ENCODE measurements at regions not wholly inside any gene's neighbourhood (a gene's known extent, or its start where the extent isn't known, plus 50 kb on each side); places are given as distances from the start of the nearest gene placed in this dataset.
"Not testable (repeated sequence)": the region's sequence is repeated elsewhere in the genome, so short reads cannot be mapped to it uniquely, and the experiment has no call there.

DNA sequence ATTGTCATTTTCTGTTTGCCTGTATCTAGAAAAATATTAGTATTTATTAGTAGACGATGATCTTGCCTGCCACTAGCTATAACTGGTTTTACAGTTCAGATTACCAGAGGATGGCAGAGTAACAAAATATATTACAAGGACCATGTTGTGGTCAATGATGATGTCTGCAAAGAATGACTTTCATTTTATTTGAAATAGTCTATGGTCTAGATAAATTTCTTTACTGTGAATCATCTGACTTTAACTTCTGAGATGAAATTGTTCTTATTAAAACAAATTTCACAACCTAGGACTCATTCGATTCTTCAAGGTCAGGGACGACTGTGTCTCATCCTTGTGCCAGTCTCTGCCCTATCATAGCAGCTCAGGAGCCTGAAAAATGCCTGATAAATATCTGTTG lies 637.8 kb upstream of the KLF12 start:
- no peak for DNase-seq

DNA sequence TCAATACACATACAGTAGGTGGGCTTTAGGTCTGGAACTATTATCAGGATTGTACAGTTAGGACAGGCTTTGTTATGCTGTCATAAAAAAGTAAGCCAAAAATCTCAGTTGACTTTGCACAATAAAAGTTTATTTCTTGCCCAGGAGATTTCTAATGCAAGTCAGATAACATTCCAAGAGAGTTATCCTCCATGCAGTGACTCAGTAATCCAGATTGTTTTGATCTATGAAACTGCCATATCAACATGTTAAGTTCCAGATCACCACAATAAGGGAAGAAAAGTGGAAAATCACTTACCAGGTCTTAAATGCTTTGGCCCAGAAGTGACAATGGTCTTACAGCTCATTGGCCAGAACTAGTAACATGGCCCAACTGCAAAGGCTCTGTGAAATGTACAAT lies 636.2 kb upstream of the KLF12 start:
- no peak for DNase-seq

DNA sequence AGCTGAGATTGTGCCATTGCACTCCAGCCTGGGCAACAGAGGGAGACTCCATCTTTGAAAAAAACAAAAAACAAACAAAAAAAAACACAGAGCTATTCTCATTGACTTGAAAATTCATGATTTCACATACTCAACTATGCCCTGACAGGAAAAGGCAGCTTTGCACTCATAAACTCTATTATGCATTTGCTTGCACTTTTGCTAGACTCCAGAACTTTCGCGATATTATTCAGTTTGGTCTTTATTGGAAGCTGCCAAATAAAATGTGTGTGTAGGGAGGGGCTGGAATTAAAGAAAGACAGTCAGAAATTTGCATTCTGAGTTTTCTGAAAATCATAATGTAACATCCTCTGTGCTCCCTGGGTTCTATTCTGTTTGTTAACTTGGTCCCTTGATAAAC lies 635.1 kb upstream of the KLF12 start:
- DNase-seq: no peak

DNA sequence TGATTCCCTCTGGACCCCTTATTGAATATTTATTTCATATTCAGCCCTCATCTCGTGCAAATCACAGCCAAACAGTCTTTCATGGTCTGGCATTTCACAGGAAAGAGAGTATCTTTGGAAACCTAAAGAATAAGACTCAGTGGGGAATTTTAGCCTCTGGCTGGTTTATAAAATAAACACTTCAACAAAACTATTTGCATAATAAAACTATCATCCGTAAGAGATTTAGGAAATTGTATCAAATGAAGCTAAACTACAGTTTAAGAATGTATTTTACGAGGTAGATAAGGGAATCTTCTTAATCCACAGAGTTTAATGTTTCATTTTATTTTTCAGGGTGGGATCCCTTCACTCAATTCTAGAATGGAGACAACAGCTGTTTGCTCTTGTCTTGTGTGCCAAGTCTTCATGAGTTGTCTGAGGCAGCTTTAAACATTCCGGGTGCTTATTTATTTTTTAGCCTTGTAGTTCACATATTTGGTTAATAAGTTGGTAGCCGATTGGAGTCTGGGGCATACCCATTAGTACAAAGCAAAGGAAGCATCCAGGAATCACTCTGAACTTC lies 634.4 kb upstream of the KLF12 start:
- no peak for DNase-seq

DNA sequence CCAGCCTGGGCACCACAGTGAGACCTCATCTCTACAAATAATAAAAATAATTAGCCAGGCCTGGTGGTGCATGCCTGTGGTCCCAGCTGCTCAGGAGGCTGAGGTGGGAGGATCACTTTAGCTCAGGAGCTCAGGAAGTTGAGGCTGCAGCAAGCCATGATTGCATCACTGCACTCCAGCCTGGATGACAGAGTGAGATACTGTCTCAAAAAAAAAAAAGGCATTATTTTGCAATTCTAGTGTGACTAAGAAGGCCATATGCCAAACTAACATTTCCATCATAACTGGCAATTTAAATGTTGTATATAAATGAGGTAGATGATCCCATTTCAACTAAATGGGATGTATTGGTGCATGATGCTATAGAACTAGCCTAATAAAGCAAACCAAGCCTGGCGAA lies 632.8 kb upstream of the KLF12 start:
- DNase-seq: no peak

GRCh38 chr13:74765955-74766354 lies 631.8 kb upstream of the KLF12 start:
- no peak for DNase-seq

DNA sequence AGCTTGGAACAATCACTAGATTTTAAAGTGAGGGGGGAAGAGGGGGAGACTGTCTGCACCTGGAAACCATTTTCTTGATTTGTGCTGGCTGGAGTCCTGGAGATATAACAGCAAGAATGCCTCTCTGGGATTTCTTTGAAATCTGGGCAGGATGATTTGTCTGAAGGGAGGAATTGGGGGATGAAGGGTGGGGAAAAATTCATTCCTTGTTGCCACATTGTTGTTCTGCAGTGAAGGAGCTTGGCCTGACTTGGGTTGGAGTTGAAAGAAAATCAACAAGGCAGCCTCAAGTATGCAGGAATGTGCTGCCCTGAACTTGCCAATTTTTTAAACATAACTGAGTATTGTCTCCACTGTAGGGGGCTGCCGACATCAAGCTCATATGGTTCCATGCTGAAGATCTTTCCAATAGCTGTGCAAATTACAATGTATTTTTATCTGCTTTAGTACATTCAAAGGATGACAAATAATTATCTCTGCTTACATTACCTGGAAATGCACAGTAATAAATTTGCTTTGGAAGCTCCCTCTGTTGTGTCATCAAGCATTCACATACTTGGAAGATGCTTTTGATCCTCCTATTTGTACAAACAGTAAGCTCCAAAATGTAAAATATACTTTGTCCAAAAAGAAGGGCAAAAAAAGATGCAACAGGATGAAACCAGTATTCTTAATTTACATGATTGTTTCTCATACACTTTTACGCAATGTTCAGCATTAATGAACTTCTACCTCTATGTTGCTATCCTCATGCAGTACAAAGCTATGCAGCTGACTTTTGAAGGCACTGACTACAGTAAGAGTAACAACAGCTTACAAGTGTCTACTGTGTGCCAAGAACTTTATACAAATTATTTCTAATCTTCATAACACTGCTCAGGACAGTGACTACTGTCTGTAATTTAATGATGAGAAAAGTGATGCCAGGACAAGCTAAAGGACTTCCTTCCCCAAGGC lies 627.9 kb upstream of the KLF12 start:
- no peak for DNase-seq

- no peak for DNase-seq
Measured at GRCh38 chr13:74758188-74758587, 624.0 kb upstream of the KLF12 start.

DNA sequence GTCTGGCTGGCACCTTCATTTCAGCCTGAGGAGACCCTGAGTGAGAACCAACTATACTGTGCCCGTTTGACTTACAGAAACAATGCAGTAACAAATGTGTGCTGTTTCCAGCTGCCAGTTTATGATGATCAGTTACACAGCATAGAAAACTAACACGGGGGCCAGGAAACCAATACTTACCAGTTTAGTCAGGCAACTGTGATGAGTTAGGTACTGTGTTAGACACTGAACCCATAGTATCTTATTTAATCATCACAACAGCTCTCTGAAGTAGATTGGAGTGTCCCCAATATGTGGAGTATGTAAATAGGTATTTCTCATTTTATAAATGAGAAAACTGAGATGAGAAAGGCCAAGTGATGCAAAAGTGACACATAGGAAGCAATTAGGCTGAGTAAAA lies 620.9 kb upstream of the KLF12 start:
- no peak for DNase-seq

DNA sequence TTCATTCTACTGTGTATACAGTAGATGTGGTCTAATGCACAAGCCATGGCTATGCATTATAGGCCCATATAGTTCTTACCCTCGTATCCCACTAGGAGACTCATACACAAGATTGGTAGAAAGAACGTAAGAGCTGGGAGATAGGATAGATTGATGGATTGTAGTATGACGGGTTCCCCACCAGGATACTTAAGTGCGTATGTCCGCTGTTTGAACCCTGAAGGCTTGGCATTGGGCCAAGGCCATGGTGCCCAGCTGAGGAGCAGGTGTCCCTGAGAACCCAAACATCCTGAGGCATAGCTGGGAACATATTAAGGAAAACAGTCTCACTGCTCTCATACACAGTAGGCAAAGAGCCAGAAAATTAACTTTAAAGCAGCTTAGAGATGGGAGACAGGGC lies 617.5 kb upstream of the KLF12 start:
- DNase-seq: no peak

GRCh38 chr13:74747186-74747955 lies 613.2 kb upstream of the KLF12 start:
- DNase-seq: no peak

GRCh38 chr13:74743992-74744391 lies 609.8 kb upstream of the KLF12 start:
- no peak for DNase-seq

DNA sequence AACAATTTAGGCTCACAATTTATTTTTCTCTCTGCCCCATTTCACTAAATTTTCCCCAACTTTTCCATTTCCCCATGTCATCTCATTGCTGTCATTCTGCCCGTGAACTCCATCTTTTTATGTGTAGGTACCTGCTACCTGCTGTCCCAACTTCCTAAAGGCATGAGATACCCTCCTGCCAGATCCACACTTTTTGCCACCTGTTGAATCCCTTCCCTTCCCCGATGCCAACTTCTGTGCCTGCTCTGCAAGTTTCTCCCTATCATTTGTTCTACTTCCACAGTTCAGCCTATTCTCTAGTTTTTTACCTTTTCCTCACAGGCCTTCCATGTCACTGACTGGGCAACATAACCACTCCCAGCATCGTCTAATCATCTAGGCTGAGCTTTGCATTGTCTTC lies 607.5 kb upstream of the KLF12 start:
- DNase-seq: no peak

DNA sequence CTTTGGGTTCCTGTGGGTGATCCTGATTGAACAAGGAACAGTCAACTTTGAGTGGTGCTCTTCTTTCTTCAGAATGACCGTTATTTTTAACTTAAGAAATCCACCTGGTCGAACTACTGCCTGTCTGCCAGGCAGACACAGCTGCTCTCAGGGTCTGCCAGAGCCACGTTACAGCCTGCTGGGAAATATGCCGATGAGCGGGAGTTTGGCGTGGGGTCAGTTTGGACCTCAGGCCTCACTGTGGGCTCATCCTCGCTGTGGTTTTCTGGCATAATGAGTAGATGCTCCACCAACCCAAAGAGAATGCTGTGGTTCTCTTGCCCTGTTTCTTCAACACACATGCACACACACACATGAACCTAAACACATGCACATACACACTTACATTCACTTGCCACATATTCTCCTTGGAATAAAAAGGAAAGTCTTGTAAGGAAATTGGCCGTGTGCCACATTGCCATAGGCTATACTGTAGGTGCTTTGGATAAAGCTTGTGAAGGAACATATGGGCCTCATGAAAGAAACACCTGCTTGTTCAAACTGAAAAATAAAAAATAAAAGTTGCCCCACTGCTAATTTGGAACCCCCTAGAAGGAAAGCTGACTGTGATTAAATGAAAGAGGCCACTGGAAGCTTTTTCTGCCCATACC lies 598.7 kb upstream of the KLF12 start:
- DNase-seq: no peak

GRCh38 chr13:74731731-74732130 lies 597.5 kb upstream of the KLF12 start:
- DNase-seq: no peak

DNA sequence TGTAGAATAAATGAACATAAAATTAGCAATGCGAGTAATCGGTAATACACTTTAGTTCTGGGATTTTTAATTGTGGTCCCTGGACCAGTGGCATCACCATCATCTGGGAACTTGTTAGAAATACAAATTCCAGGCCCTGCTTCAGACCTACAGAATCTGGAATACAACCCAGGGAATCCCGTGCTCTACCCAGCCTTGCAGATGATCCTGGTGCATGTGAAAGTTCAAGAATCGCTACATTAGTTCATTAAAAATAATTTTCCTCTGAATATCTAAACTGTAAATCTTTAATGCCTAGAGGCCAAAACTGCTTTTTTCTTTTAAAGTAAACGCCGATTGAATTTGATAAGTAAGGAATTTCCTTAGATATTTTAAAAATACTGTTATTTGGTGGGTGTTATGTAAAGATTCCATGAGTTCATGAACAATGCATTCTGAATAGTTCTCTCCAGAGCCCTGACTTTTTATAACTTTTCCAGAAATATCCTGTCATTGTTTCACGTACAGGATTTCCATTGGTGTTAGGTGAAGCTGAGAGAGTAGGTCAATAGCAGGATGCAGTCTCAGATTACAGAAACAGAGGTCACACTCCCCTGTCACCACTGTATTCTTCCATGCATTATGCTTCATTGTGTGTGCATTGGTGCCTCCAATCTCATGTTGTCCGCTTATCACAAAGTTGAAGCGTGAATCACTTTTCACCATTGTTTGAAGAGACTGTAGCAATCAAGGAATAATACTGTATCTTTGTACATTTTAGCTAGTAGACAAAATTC lies 596.5 kb upstream of the KLF12 start:
- DNase-seq: no peak

DNA sequence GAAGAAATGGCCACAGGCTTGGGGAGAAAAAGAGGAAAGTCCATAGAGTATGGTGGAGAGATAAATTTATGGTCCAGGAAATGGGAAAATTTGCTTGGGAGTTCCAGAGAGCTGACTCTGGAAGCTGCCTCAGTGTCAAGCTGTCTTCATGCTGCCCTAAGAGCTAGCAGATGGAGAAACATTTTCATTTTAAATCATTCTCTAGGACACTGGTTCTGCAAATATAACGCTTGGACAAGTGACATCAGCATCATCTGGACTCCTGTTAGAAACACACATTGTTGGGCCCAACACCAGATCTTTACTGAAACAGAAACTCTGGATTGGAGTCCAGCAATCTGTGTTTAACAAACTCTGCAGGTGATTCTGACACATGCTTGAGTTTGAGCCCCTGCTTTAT lies 592.0 kb upstream of the KLF12 start:
- no peak for DNase-seq

GRCh38 chr13:74718232-74718842 lies 584.1 kb upstream of the KLF12 start:
- DNase-seq: not testable (repeated sequence)

- DNase-seq: no peak
Measured at GRCh38 chr13:74715718-74716117, 581.5 kb upstream of the KLF12 start.

DNA sequence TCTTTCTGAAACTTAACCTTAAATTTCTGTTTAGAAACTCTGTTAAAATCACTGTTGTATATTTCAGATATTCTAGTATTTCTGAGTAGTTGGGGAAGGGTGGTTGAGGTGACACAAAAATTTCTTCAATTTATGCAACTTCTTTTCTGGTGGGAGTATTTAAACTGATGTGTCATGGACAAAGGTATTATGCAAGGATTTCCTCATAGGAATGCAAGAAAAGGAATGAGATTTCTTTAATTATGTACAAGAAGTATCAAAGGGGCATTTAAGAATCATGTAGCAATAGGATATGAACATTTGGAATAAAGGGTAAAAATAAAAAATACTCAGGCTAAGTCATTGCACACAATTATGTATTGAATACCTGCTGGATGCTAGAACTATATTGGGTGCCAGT lies 575.8 kb upstream of the KLF12 start:
- DNase-seq: no peak

GRCh38 chr13:74709226-74709625 lies 575.0 kb upstream of the KLF12 start:
- no peak for DNase-seq

GRCh38 chr13:74708629-74709028 lies 574.4 kb upstream of the KLF12 start:
- no peak for DNase-seq
